HUES64 (cell line): ENCODE measurements at regions not wholly inside any gene's neighbourhood (a gene's known extent, or its start where the extent isn't known, plus 50 kb on each side); places are given as distances from the start of the nearest gene placed in this dataset.

Source experiments
- H3K27ac ChIP-seq: 2 replicates; pipeline ENCODE4 v1.7.0; 2013; ENCODE audit warnings: low read depth, low read length, inconsistent platforms
- H3K27me3 ChIP-seq: 2 replicates; pipeline ENCODE4 v1.6.1; 2013; ENCODE audit warnings: mild to moderate bottlenecking, low read length; ENCODE audit not compliant: insufficient read depth
- H3K36me3 ChIP-seq: 2 replicates; pipeline ENCODE4 v1.6.1; 2013; ENCODE audit warnings: mild to moderate bottlenecking, low read length; ENCODE audit not compliant: insufficient read depth
- H3K4me1 ChIP-seq: 2 replicates; pipeline ENCODE4 v1.6.1; 2013; ENCODE audit warnings: mild to moderate bottlenecking, low read length, moderate library complexity; ENCODE audit not compliant: insufficient read depth
- H3K4me3 ChIP-seq: 2 replicates; pipeline ENCODE4 v1.5.1; 2013; ENCODE audit warnings: mild to moderate bottlenecking, low read length, moderate library complexity
- H3K9ac ChIP-seq: 2 replicates; pipeline ENCODE4 v1.6.1; 2013; ENCODE audit warnings: mild to moderate bottlenecking, low read depth, low read length
- H3K9me3 ChIP-seq: 2 replicates; pipeline ENCODE4 v1.6.1; 2013; ENCODE audit warnings: low read depth, low read length; ENCODE audit not compliant: insufficient read depth
- WGBS: fragments of 150-250, 120-280 bp; methylation state at CpG from one replicate; pipeline ENCODE4 v1.1.7; 2013; ENCODE audit warnings: missing lambda C conversion rate; 5-methylcytosine and 5-hydroxymethylcytosine counted together

GRCh38 chr12:130049666-130050065 is 112.6 kb upstream of the FZD10 start:
- Histone ChIP-seq H3K36me3 (no peaks in the 10 kb centered on the region), H3K4me3 (no peak overlapping the region), H3K4me1 (peaks cover 10% of the 10 kb centered on the region), H3K9me3 (no peaks in the 10 kb centered on the region), H3K9ac (no peak overlapping the region), H3K27ac (no peak overlapping the region), H3K27me3 (peaks cover 81% of the 10 kb centered on the region)
- WGBS: 82% methylated on average over 12 of the region's 12 CpGs

- Histone ChIP-seq H3K4me3 (no peak overlapping the region), H3K9ac (no peak overlapping the region), H3K4me1 (no peaks in the 10 kb centered on the region), H3K27me3 (peaks cover 59% of the 10 kb centered on the region), H3K9me3 (no peaks in the 10 kb centered on the region), H3K27ac (no peak overlapping the region), H3K36me3 (no peaks in the 10 kb centered on the region)
- WGBS: 81% methylated on average over 10 of the region's 10 CpGs
Measured at GRCh38 chr12:130051900-130052299, 110.4 kb upstream of the FZD10 start.

- Histone ChIP-seq H3K9me3 (no peaks in the 10 kb centered on the region), H3K4me1 (no peaks in the 10 kb centered on the region), H3K9ac (no peak overlapping the region), H3K4me3 (no peak overlapping the region), H3K27me3 (peaks cover 44% of the 10 kb centered on the region), H3K36me3 (no peaks in the 10 kb centered on the region), H3K27ac (no peak overlapping the region)
- 32% methylated on average over 10 of the region's 10 CpGs for WGBS
Measured at GRCh38 chr12:130053651-130054069, 108.6 kb upstream of the FZD10 start.

GRCh38 chr12:130054803-130055202 is 107.5 kb upstream of the FZD10 start:
- Histone ChIP-seq H3K4me3 (no peak overlapping the region), H3K27ac (no peak overlapping the region), H3K36me3 (no peaks in the 10 kb centered on the region), H3K4me1 (no peaks in the 10 kb centered on the region), H3K9ac (no peak overlapping the region), H3K9me3 (no peaks in the 10 kb centered on the region), H3K27me3 (peaks cover 41% of the 10 kb centered on the region)
- WGBS: 96% methylated on average over 5 of the region's 5 CpGs

- H3K4me1 ChIP-seq: no peaks in the 10 kb centered on the region
- no peak overlapping the region for H3K9ac ChIP-seq
- no peak overlapping the region for H3K4me3 ChIP-seq
- H3K27ac ChIP-seq: no peak overlapping the region
- no peaks in the 10 kb centered on the region for H3K36me3 ChIP-seq
- peaks cover 22% of the 10 kb centered on the region for H3K27me3 ChIP-seq
- WGBS: 90% methylated on average over 13 of the region's 13 CpGs
- H3K9me3 ChIP-seq: no peaks in the 10 kb centered on the region
Measured at GRCh38 chr12:130058926-130059472, 103.3 kb upstream of the FZD10 start.

GRCh38 chr12:130063866-130064265 is 98.4 kb upstream of the FZD10 start:
- peaks cover 43% of the 10 kb centered on the region for H3K27me3 ChIP-seq
- no peak overlapping the region for H3K4me3 ChIP-seq
- H3K4me1 ChIP-seq: no peaks in the 10 kb centered on the region
- H3K36me3 ChIP-seq: no peaks in the 10 kb centered on the region
- H3K27ac ChIP-seq: no peak overlapping the region
- WGBS: 95% methylated on average over 9 of the region's 9 CpGs
- H3K9ac ChIP-seq: no peak overlapping the region
- H3K9me3 ChIP-seq: no peaks in the 10 kb centered on the region

GRCh38 chr12:130064999-130065398 is 97.3 kb upstream of the FZD10 start:
- Histone ChIP-seq H3K4me1 (no peaks in the 10 kb centered on the region), H3K36me3 (no peaks in the 10 kb centered on the region), H3K27me3 (peaks cover 35% of the 10 kb centered on the region), H3K9me3 (no peaks in the 10 kb centered on the region), H3K27ac (no peak overlapping the region), H3K4me3 (no peak overlapping the region), H3K9ac (no peak overlapping the region)
- WGBS: 62% methylated on average over 4 of the region's 4 CpGs

GRCh38 chr12:130066742-130067141 is 95.5 kb upstream of the FZD10 start:
- Histone ChIP-seq H3K4me1 (no peaks in the 10 kb centered on the region), H3K27me3 (peaks cover 23% of the 10 kb centered on the region), H3K4me3 (no peak overlapping the region), H3K9ac (no peak overlapping the region), H3K36me3 (no peaks in the 10 kb centered on the region), H3K27ac (no peak overlapping the region), H3K9me3 (no peaks in the 10 kb centered on the region)
- WGBS: 88% methylated on average over 5 of the region's 5 CpGs

GRCh38 chr12:130068741-130069140 is 93.5 kb upstream of the FZD10 start:
- Histone ChIP-seq H3K9me3 (no peaks in the 10 kb centered on the region), H3K27ac (no peak overlapping the region), H3K9ac (no peak overlapping the region), H3K4me1 (no peaks in the 10 kb centered on the region), H3K36me3 (no peaks in the 10 kb centered on the region), H3K4me3 (no peak overlapping the region), H3K27me3 (peaks cover 29% of the 10 kb centered on the region)
- 92% methylated on average over 11 of the region's 11 CpGs for WGBS

GRCh38 chr12:130070126-130070611 is 92.1 kb upstream of the FZD10 start:
- H3K9me3 ChIP-seq: no peaks in the 10 kb centered on the region
- H3K36me3 ChIP-seq: no peaks in the 10 kb centered on the region
- H3K27ac ChIP-seq: no peak overlapping the region
- WGBS: 87% methylated on average over 21 of the region's 21 CpGs
- H3K9ac ChIP-seq: no peak overlapping the region
- no peak overlapping the region for H3K4me3 ChIP-seq
- H3K4me1 ChIP-seq: no peaks in the 10 kb centered on the region
- peaks cover 40% of the 10 kb centered on the region for H3K27me3 ChIP-seq

- Histone ChIP-seq H3K4me1 (peaks cover 4% of the 10 kb centered on the region; the same call in 1 of the 2 replicates), H3K9me3 (no peaks in the 10 kb centered on the region), H3K27ac (no peak overlapping the region), H3K27me3 (peaks cover 35% of the 10 kb centered on the region), H3K9ac (no peak overlapping the region), H3K36me3 (no peaks in the 10 kb centered on the region), H3K4me3 (no peak overlapping the region)
- WGBS: 95% methylated on average over 3 of the region's 3 CpGs
Measured at GRCh38 chr12:130073721-130074120, 88.5 kb upstream of the FZD10 start.
